HCT116 (cell line): ENCODE measurements at regions not wholly inside any gene's neighbourhood (a gene's known extent, or its start where the extent isn't known, plus 50 kb on each side); places are given as distances from the start of the nearest gene placed in this dataset.

Source experiments
- CTCF ChIP-seq, 3 experiments: fragments of 200-600 bp in 1 of 3; sonication (generic) in 1 of 3; IDR thresholded peaks in 2 of 3; conservative IDR thresholded peaks in 1 of 3; 2 replicates each; pipeline ENCODE4 v1.5.1; 2012 to 2017; ENCODE audit warnings: low read depth in 2 of 3, low read length in 2 of 3, antibody characterized with exemption in 1 of 3, borderline replicate concordance in 1 of 3, control low read depth in 1 of 3, mild to moderate bottlenecking in 1 of 3, mixed read lengths in 1 of 3, mixed run types in 1 of 3, moderate library complexity in 1 of 3; ENCODE audit not compliant: insufficient read depth in 1 of 3
- POLR2AphosphoS5 ChIP-seq: IDR thresholded peaks from 2 replicates; pipeline ENCODE4 v1.6.1; 2011; ENCODE audit warnings: mild to moderate bottlenecking, low read depth, low read length, moderate library complexity
- RAD21 ChIP-seq: IDR thresholded peaks from 2 replicates; pipeline ENCODE4 v1.6.1; 2012; ENCODE audit warnings: low read depth, mild to moderate bottlenecking
- ZNF274 ChIP-seq: fragments of 200-500 bp; sonication (Bioruptor generic); IDR thresholded peaks from 2 replicates; pipeline ENCODE4 v1.6.1; 2014; ENCODE audit warnings: mild to moderate bottlenecking, low read depth, low read length, inconsistent platforms

- TF ChIP-seq CTCF (IDR thresholded peaks at IDR 0.05 in 2 of 3, conservative IDR thresholded peaks at IDR 0.05 in 1 of 3; ENCODE audit: borderline replicate concordance in 1 of 3, insufficient read depth in 1 of 3, low read depth in 2 of 3, low read length in 2 of 3) (no peak), POLR2AphosphoS5 (no peak), RAD21 (no peak), ZNF274 (no peak)
These were observed 206.0 kb upstream of the PRR16 start for GRCh38 chr5:120258123-120258522.
